Astrocyte of the cerebellum (primary cell): ENCODE measurements at regions not wholly inside any gene's neighbourhood (a gene's known extent, or its start where the extent isn't known, plus 50 kb on each side); places are given as distances from the start of the nearest gene placed in this dataset.

Source experiments
- DNase-seq: peaks from one replicate; pipeline ENCODE4 v3.0.0-alpha.2; 2011; ENCODE audit warnings: low read depth
- H3K4me3 ChIP-seq: 2 replicates; pipeline ENCODE4 v1.5.1; 2011; ENCODE audit warnings: mild to moderate bottlenecking, low read depth, low read length, moderate library complexity
- in situ Hi-C: cut with HindIII; loops from 2 replicates; pipeline ENCODE4 v1.10.0; 2017; ENCODE audit warnings: low sequenced_read_pairs
- TF ChIP-seq, protein P1 (sequence below): IDR thresholded peaks from 2 replicates; pipeline ENCODE4 v1.5.1; 2012; ENCODE audit warnings: low read length, low read depth, moderate library complexity, mild to moderate bottlenecking; ENCODE audit errors: missing control alignments

DNA sequence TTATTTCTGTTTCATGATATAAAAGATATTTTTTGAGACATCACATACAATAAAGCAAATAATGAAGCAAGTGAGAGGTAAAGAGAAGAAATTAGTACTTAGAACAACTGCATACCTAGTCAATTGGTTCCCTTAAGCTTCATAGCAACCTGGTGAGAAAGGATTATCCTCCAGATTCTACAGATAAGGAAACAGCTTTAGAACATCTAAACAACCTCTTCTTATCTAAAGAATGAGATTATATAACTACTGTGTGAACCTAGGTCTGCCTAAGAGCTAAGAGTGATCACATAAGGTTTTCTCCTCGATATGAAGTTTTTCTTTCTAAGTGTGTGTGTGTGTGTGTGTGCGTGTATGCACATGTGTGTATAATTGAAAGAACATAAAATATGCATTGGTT is 265.1 kb downstream of the NOL4 start:
- no peak for DNase-seq
- in situ Hi-C loops, result no loop called here
- TF ChIP-seq, protein P1, sequence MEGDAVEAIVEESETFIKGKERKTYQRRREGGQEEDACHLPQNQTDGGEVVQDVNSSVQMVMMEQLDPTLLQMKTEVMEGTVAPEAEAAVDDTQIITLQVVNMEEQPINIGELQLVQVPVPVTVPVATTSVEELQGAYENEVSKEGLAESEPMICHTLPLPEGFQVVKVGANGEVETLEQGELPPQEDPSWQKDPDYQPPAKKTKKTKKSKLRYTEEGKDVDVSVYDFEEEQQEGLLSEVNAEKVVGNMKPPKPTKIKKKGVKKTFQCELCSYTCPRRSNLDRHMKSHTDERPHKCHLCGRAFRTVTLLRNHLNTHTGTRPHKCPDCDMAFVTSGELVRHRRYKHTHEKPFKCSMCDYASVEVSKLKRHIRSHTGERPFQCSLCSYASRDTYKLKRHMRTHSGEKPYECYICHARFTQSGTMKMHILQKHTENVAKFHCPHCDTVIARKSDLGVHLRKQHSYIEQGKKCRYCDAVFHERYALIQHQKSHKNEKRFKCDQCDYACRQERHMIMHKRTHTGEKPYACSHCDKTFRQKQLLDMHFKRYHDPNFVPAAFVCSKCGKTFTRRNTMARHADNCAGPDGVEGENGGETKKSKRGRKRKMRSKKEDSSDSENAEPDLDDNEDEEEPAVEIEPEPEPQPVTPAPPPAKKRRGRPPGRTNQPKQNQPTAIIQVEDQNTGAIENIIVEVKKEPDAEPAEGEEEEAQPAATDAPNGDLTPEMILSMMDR, result no peak
- H3K4me3 ChIP-seq, result no peak overlapping the region

DNA sequence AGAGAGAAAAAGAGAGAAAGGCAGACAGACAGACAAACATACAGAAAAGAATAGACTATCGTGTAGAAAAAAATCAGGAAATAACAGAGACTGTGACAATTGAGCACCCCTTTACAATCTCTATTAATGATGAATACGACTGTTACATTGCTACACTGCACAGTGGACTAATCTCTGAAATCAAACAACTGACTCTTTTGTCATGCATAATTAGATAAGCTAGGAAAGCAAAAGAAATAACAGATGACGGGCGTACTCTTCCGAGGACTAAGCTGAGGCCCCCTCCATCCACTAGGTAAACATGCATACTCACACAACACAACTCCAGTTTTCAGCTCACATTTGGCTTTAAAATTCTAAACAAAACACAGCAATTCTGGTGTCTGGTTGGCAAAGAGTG is 267.0 kb downstream of the NOL4 start:
- no peak overlapping the region for H3K4me3 ChIP-seq
- in situ Hi-C loops, result no loop called here

DNA sequence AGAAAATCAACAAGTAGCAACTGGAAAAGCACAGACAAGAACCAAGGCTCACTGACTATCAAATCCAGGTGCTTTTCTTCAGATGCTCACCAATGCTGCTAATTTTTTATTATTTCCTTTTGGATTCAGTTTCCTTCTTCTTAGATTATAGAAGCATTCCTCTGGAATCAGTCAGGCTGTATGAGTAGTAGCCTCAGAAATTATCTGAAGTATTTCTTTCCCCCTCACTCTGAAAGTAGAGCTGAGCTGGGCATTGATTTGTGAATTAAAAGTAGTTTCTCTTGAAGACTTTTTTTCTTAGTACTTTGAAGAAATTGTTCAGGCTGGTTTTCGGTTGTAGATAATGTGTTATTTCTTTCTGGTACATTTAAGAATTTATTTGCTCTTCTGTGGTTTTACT is 273.7 kb downstream of the NOL4 start:
- TF ChIP-seq, protein P1, result no peak
- no peak for DNase-seq
- no peak overlapping the region for H3K4me3 ChIP-seq
- in situ Hi-C loops, result no loop called here

More for the DNA sequence above, 267.0 kb downstream of the NOL4 start:
- TF ChIP-seq, protein P1, result no peak
- DNase-seq, result no peak

DNA sequence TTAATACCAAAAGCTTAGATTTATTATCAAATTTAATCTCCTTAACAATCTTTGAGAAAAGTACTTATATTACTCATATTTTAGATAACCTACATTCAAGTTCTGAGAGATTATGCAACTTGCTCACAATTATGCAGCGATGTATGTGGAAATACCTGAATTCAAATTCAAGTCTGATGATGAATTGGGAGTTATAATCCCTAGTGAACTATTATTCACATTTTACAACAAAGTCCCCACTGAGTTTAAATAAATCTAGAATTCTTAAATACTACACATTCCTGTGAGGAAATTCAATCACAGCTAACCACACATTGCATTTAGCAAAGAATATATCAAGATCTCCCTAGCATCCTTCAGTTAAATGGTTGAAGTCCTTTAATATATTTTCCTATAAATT is 278.4 kb downstream of the NOL4 start:
- no peak overlapping the region for H3K4me3 ChIP-seq
- in situ Hi-C loops, result loop anchor here (5.0 kb wide), 1 partner anchor 54 kb away; no protein-coding TSS in a partner anchor
- TF ChIP-seq, protein P1, result no peak
- DNase-seq, result no peak

DNA sequence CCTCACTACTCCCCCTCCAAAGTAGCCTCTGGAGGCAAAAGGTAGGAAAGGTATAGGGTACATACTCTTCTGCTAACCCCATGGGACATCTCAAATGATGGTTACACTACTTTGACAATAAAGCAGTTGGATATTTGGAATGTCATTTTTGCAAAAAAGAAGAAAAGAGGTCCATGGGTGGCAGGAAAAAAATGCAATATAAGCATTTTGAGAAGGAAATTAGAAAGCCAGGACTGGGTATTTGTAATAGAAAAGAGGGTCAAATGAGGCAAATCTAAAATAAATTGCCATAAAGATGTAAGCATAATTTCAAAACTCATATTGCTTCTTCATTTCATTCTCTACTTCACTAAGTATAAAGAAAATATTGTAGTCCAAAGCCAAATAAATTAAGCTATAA is 280.2 kb downstream of the NOL4 start:
- in situ Hi-C loops, result no loop called here
- TF ChIP-seq, protein P1, result no peak
- DNase-seq, result no peak
- H3K4me3 ChIP-seq, result no peak overlapping the region

DNA sequence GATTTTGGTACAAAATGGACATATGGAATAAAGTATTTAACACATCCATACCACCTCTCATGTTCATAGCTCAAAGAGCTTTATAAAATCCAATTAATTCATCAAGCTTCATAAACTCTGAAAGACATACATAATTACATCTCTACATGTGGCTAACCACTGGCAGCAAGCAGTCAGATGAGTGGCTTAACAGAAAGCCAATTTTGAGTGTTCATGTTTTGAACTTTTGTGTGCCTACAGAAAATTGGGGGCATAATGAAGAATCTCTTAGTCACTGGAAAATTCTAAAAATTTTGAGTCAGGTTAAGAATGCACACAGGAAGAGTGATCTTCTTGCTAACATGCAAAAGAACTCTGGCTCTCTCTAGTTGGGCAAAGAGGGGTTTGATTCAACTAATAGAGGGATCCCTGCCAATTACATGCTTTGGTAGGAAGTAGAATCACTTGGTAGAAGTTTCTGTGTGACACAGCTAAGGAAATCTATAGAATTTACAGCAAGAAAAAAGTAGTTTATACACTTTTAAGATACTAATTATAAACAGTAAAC is 287.4 kb downstream of the NOL4 start:
- no peak overlapping the region for H3K4me3 ChIP-seq
- in situ Hi-C loops, result loop anchor here (5.0 kb wide), 1 partner anchor 85 kb away; no protein-coding TSS in a partner anchor
- TF ChIP-seq, protein P1, result no peak
- DNase-seq, result no peak

DNA sequence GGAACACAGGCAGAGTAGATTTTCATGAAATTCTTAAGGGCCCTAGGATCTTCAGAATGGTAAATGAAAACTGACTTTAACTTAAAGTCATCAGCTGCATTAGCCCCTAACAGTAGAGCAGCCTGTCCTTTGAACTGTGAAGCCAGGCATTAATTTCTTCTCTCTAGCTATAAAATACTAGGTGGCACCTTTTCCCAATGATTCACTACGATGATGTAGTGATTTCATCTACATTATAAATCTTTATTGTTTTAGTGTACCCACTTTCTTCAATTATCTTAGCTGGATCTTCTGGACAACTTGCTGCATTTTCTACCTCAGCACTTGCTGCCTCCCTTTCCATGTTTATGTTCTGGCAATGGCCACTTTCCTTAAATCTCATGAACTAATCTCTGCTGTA is 290.5 kb downstream of the NOL4 start:
- TF ChIP-seq, protein P1, result no peak
- in situ Hi-C loops, result loop anchor here (5.0 kb wide), 1 partner anchor 102 kb away; no protein-coding TSS in a partner anchor
- no peak for DNase-seq
- no peak overlapping the region for H3K4me3 ChIP-seq
